ENCODE measurements at regions not wholly inside any gene's neighbourhood (a gene's known extent, or its start where the extent isn't known, plus 50 kb on each side); places are given as distances from the start of the nearest gene placed in this dataset.

DNA sequence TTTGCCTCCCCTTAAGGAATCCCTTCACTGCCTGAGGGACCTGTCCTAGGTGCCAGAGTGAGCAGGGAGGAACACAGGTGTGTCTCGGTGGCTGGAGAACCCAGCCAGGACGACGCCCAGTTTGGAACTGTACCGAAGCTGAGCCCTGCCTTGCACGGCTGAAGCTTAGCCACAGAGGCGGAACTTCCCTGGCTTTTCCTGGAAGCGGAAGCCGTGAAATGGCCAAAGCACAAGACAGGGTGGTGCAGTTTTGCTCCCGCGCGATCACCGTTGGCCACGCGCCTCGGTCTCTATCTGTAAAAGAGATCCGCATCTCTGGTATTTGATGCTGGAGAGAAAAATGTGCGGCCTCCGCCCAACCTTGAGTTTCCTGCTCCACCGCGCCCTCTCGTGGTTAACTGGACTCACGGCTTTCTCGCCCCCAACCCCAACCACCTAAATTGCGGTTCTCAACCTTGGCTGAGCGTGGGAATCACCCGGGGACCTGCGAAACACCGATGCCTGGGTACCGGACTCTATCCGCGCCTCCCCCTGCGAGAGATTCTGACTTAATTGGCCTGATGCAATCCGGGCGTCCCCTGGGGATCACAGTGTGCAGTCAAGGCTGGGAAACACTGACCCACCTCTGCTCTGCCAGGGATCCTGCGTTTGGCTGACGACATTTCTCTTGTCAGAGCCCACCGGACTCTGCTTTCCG is 70.7 kb upstream of the ABHD2 start (continued):
- TF ChIP-seq RFX5 (IDR thresholded peaks at IDR 0.05; ENCODE audit: low read depth, low read length) (no peak), ZBTB1 (CRISPR knock-in tag; IDR thresholded peaks at IDR 0.05; ENCODE audit: borderline replicate concordance, low read depth) (no peak), PURB (CRISPR knock-in tag; IDR thresholded peaks at IDR 0.05; ENCODE audit: low read depth) (no peak), RFX1 (IDR thresholded peaks at IDR 0.05) (no peak), NFXL1 (CRISPR knock-in tag; IDR thresholded peaks at IDR 0.05) (no peak), KLF16 (IDR thresholded peaks at IDR 0.05) (0 out of 2 replicates have a peak, but pooled peaks have one; percentile 13), ARHGAP35 (IDR thresholded peaks at IDR 0.05; ENCODE audit: partially characterized antibody) (no peak), ZNF707 (CRISPR knock-in tag; conservative IDR thresholded peaks at IDR 0.05) (no peak), ZKSCAN1 (IDR thresholded peaks at IDR 0.05; ENCODE audit: low read depth, low read length) (no peak), MXI1 (IDR thresholded peaks at IDR 0.05; ENCODE audit: low read depth, low read length) (no peak), WHSC1 (IDR thresholded peaks at IDR 0.05; ENCODE audit: low read length) (no peak), IRF2 (CRISPR knock-in tag; IDR thresholded peaks at IDR 0.05) (no peak), ZNF212 (CRISPR knock-in tag; IDR thresholded peaks at IDR 0.05) (no peak), SMAD4 (CRISPR knock-in tag; conservative IDR thresholded peaks at IDR 0.05) (peak; percentile 71), SIX5 (IDR thresholded peaks at IDR 0.05; ENCODE audit: borderline replicate concordance in 1 of 2, insufficient read depth in 1 of 2, low read depth in 1 of 2, low read length in 2 of 2) (no peak), ZNF586 (CRISPR knock-in tag; conservative IDR thresholded peaks at IDR 0.05) (no peak)
- TF ChIP-seq, protein P1, sequence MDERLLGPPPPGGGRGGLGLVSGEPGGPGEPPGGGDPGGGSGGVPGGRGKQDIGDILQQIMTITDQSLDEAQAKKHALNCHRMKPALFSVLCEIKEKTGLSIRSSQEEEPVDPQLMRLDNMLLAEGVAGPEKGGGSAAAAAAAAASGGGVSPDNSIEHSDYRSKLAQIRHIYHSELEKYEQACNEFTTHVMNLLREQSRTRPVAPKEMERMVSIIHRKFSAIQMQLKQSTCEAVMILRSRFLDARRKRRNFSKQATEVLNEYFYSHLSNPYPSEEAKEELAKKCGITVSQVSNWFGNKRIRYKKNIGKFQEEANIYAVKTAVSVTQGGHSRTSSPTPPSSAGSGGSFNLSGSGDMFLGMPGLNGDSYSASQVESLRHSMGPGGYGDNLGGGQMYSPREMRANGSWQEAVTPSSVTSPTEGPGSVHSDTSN (CRISPR knock-in tag; IDR thresholded peaks at IDR 0.05; ENCODE audit: low read depth) = no peak
- TF ChIP-seq, protein P1 (tag; conservative IDR thresholded peaks at IDR 0.05; ENCODE audit: low read depth) = no peak
- TF ChIP-seq, protein P2, sequence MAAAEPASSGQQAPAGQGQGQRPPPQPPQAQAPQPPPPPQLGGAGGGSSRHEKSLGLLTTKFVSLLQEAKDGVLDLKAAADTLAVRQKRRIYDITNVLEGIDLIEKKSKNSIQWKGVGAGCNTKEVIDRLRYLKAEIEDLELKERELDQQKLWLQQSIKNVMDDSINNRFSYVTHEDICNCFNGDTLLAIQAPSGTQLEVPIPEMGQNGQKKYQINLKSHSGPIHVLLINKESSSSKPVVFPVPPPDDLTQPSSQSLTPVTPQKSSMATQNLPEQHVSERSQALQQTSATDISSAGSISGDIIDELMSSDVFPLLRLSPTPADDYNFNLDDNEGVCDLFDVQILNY (CRISPR knock-in tag; IDR thresholded peaks at IDR 0.05) = 0 out of 2 replicates have a peak, but pooled peaks have one; percentile 30
- TF ChIP-seq, protein P3, sequence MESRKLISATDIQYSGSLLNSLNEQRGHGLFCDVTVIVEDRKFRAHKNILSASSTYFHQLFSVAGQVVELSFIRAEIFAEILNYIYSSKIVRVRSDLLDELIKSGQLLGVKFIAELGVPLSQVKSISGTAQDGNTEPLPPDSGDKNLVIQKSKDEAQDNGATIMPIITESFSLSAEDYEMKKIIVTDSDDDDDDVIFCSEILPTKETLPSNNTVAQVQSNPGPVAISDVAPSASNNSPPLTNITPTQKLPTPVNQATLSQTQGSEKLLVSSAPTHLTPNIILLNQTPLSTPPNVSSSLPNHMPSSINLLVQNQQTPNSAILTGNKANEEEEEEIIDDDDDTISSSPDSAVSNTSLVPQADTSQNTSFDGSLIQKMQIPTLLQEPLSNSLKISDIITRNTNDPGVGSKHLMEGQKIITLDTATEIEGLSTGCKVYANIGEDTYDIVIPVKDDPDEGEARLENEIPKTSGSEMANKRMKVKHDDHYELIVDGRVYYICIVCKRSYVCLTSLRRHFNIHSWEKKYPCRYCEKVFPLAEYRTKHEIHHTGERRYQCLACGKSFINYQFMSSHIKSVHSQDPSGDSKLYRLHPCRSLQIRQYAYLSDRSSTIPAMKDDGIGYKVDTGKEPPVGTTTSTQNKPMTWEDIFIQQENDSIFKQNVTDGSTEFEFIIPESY (CRISPR knock-in tag; IDR thresholded peaks at IDR 0.05) = peak; percentile 49; the same call in 1 of the 2 replicates
- TF ChIP-seq, protein P4, sequence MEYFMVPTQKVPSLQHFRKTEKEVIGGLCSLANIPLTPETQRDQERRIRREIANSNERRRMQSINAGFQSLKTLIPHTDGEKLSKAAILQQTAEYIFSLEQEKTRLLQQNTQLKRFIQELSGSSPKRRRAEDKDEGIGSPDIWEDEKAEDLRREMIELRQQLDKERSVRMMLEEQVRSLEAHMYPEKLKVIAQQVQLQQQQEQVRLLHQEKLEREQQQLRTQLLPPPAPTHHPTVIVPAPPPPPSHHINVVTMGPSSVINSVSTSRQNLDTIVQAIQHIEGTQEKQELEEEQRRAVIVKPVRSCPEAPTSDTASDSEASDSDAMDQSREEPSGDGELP (CRISPR knock-in tag; IDR thresholded peaks at IDR 0.05; ENCODE audit: borderline replicate concordance) = peak; percentile 68; the same call in 1 of the 2 replicates

Data from K562 (cell line).